OCI-LY7 (cell line): ENCODE measurements at regions not wholly inside any gene's neighbourhood (a gene's known extent, or its start where the extent isn't known, plus 50 kb on each side); places are given as distances from the start of the nearest gene placed in this dataset.

Experiments used
- CTCF ChIP-seq: fragments of 200-600 bp; sonication (generic); conservative IDR thresholded peaks from 2 replicates; pipeline ENCODE4 v1.5.1; 2014; ENCODE audit warnings: mild to moderate bottlenecking, antibody characterized with exemption, low read length, moderate library complexity, mixed read lengths
- EZH2phosphoT487 ChIP-seq: fragments of 200-600 bp; sonication (generic); IDR thresholded peaks from 2 replicates; pipeline ENCODE4 v1.6.1; 2018; ENCODE audit warnings: low read depth, borderline replicate concordance, mild to moderate bottlenecking, mixed run types, antibody characterized with exemption, low read length, moderate library complexity, mixed read lengths

GRCh38 chr7:142614116-142614515 is 135.2 kb upstream of the PRSS1 start:
- TF ChIP-seq CTCF (no peak), EZH2phosphoT487 (no peak)
